Left colon (tissue), 2 donors: ENCODE measurements at regions not wholly inside any gene's neighbourhood (a gene's known extent, or its start where the extent isn't known, plus 50 kb on each side); places are given as distances from the start of the nearest gene placed in this dataset.
"Not testable (repeated sequence)": the region's sequence is repeated elsewhere in the genome, so short reads cannot be mapped to it uniquely, and the experiment has no call there.

Experiments used
- ATAC-seq: fragments of 200-7000 bp; cut with Tn5 transposase; one replicate; pipeline ENCODE4 v1.9.1; 2020; ENCODE audit warnings: mild to moderate bottlenecking, moderate library complexity
- DNase-seq, 2 donors: peaks; one replicate each; pipeline ENCODE4 v3.0.0-alpha.2; 2020
- intact Hi-C, 2 donors: fragments of 100-400 bp; cut with DNase I in 1 of 2; cut with micrococcal nuclease in 1 of 2; formaldehyde crosslinking; loops; one replicate each; pipeline versions ENCODE4 v1.11.2 to v1.14.0; 2022; cut with DNase I, micrococcal nuclease
- donor health status: DM: no; HTN: no; CAD: no.
- donor health status: DM: yes; HTN: yes; CAD: no.

GRCh38 chr17:83186751-83187421 lies 107.5 kb downstream of the METRNL start:
- DNase-seq, result no peak
- no peak for ATAC-seq

GRCh38 chr17:83187782-83188311 lies 108.4 kb downstream of the METRNL start:
- DNase-seq, result no peak
- intact Hi-C loops, result no loop called here
- no peak for ATAC-seq

More at GRCh38 chr17:83186751-83187421, 107.5 kb downstream of the METRNL start:
- intact Hi-C loops, result no loop called here

GRCh38 chr17:83189044-83190003 lies 109.9 kb downstream of the METRNL start:
- peak; percentile 18 to 29 for DNase-seq
- ATAC-seq, result no peak
- intact Hi-C loops, result no loop called here

GRCh38 chr17:83190004-83190385 lies 110.6 kb downstream of the METRNL start:
- no peak for ATAC-seq
- DNase-seq, result no peak
- intact Hi-C loops, result no loop called here

- intact Hi-C loops, result no loop called here
- ATAC-seq, result no peak
- no peak for DNase-seq
Measured at GRCh38 chr17:83190601-83191387, 111.4 kb downstream of the METRNL start.

GRCh38 chr17:83191388-83192160 lies 112.2 kb downstream of the METRNL start:
- intact Hi-C loops, result no loop called here
- ATAC-seq (no peak), DNase-seq (no peak)

- peak; percentile 4 to 25 for DNase-seq
- intact Hi-C loops, result no loop called here
- no peak for ATAC-seq
Measured at GRCh38 chr17:83192161-83192788, 112.9 kb downstream of the METRNL start.

- ATAC-seq, intact Hi-C loops: not testable (repeated sequence)
- DNase-seq, result peak in 1 of 2 donors; percentile 23
Measured at GRCh38 chr17:83192789-83193335, 113.5 kb downstream of the METRNL start.

GRCh38 chr17:83193336-83194185 lies 114.2 kb downstream of the METRNL start:
- ATAC-seq (no peak), DNase-seq (peak; percentile 4 to 30)
- intact Hi-C loops, result no loop called here

GRCh38 chr17:83194186-83194561 lies 114.8 kb downstream of the METRNL start:
- intact Hi-C loops, result no loop called here
- no peak for ATAC-seq
- DNase-seq, result peak in 1 of 2 donors; percentile 3

GRCh38 chr17:83194761-83195329 lies 115.4 kb downstream of the METRNL start:
- DNase-seq (peak in 1 of 2 donors; percentile 3), ATAC-seq (no peak)
- intact Hi-C loops, result no loop called here

- peak; percentile 9 to 25 for DNase-seq
- intact Hi-C loops, result no loop called here
- ATAC-seq, result no peak
Measured at GRCh38 chr17:83195330-83196023, 116.1 kb downstream of the METRNL start.

GRCh38 chr17:83196024-83196365 lies 116.6 kb downstream of the METRNL start:
- intact Hi-C loops, result no loop called here
- DNase-seq, result peak in 1 of 2 donors; percentile 26
- no peak for ATAC-seq

- peak; percentile 4 to 22 for DNase-seq
- no peak for ATAC-seq
- intact Hi-C loops, result no loop called here
Measured at GRCh38 chr17:83196366-83196765, 117.0 kb downstream of the METRNL start.

- intact Hi-C loops, result no loop called here
- ATAC-seq, result no peak
- DNase-seq, result peak; percentile 4 to 19
Measured at GRCh38 chr17:83196973-83197880, 117.8 kb downstream of the METRNL start.
